Type B pancreatic cell (in vitro differentiated cells): ENCODE measurements at regions not wholly inside any gene's neighbourhood (a gene's known extent, or its start where the extent isn't known, plus 50 kb on each side); places are given as distances from the start of the nearest gene placed in this dataset.
"Not testable (repeated sequence)": the region's sequence is repeated elsewhere in the genome, so short reads cannot be mapped to it uniquely, and the experiment has no call there.

Source experiments
- DNase-seq: peaks from one replicate; pipeline ENCODE4 v3.0.0; 2021; ENCODE audit warnings: mixed read lengths; ENCODE audit not compliant: unreplicated experiment; ENCODE audit errors: extremely low spot score
- H3K27ac Mint-ChIP-seq: 2 replicates; pipeline ENCODE4 v1.8.0; 2021; ENCODE audit warnings: mild to moderate bottlenecking, mixed read lengths
- H3K27me3 Mint-ChIP-seq: 2 replicates; pipeline ENCODE4 v1.8.0; 2021; ENCODE audit warnings: mixed read lengths
- H3K36me3 Mint-ChIP-seq: 2 replicates; pipeline ENCODE4 v1.8.0; 2021; ENCODE audit warnings: mixed read lengths
- H3K4me1 Mint-ChIP-seq: one replicate; pipeline ENCODE4 v1.8.0; 2021; ENCODE audit warnings: mixed read lengths; ENCODE audit not compliant: unreplicated experiment
- H3K4me3 Mint-ChIP-seq: 2 replicates; pipeline ENCODE4 v1.8.0; 2021; ENCODE audit warnings: mild to moderate bottlenecking, mixed read lengths
- H3K9me3 Mint-ChIP-seq: 2 replicates; pipeline ENCODE4 v1.8.0; 2021; ENCODE audit warnings: mixed read lengths
- CTCF ChIP-seq: fragments of 200-600 bp; sonication (generic); conservative IDR thresholded peaks from 2 replicates; pipeline ENCODE4 v1.5.0; 2021; ENCODE audit warnings: antibody characterized with exemption, mild to moderate bottlenecking

- Mint-ChIP-seq H3K4me1 (peaks cover 15% of the 10 kb centered on the region), H3K36me3 (no peaks in the 10 kb centered on the region), H3K27me3 (peaks cover 18% of the 10 kb centered on the region), H3K4me3 (no peak overlapping the region), H3K27ac (no peak overlapping the region), H3K9me3 (peaks cover 5% of the 10 kb centered on the region)
- DNase-seq, result no peak
- no peak for TF ChIP-seq CTCF
Measured at GRCh38 chr6:37752718-37753117, 55.0 kb upstream of the MDGA1 start.

- H3K36me3 Mint-ChIP-seq, H3K9me3 Mint-ChIP-seq, H3K4me3 Mint-ChIP-seq, H3K4me1 Mint-ChIP-seq, H3K27ac Mint-ChIP-seq, DNase-seq: not testable (repeated sequence)
- H3K27me3 Mint-ChIP-seq, result peaks cover 12% of the 10 kb centered on the region
Measured at GRCh38 chr6:37749367-37749766, 51.7 kb upstream of the MDGA1 start.

GRCh38 chr6:37748118-37748517 is 50.4 kb upstream of the MDGA1 start:
- TF ChIP-seq CTCF, result no peak
- H3K9me3 Mint-ChIP-seq, result no peaks in the 10 kb centered on the region
- H3K27ac Mint-ChIP-seq, result no peak overlapping the region
- H3K4me1 Mint-ChIP-seq, result no peaks in the 10 kb centered on the region
- peaks cover 14% of the 10 kb centered on the region for H3K27me3 Mint-ChIP-seq
- no peak for DNase-seq
- no peaks in the 10 kb centered on the region for H3K36me3 Mint-ChIP-seq
- no peak overlapping the region for H3K4me3 Mint-ChIP-seq
